IMR-90 (cell line): ENCODE measurements at regions not wholly inside any gene's neighbourhood (a gene's known extent, or its start where the extent isn't known, plus 50 kb on each side); places are given as distances from the start of the nearest gene placed in this dataset.

ENCODE experiments used
- ATAC-seq: fragments of 200-7000 bp; cut with Tn5 transposase; 2 replicates; pipeline ENCODE4 v1.9.1; 2020; ENCODE audit warnings: low read depth, mild to moderate bottlenecking, moderate library complexity
- BruUV-seq: library from RNA; stranded (reverse); fragments of 400-500 nt; replicated peaks from 2 replicates; lab custom pipeline; 2021; lab: Mats Ljungman, UMichigan
- CTCF ChIA-PET: fragments of 300-600 bp; formaldehyde crosslinking; extraction: SDS; loops from one replicate; lab custom pipeline; 2021; ENCODE audit warnings: antibody characterized with exemption; lab: Yijun Ruan, JAX
- POLR2A ChIA-PET: fragments of 300-600 bp; sonication (Branson Sonifier 250); formaldehyde crosslinking; loops from one replicate; lab custom pipeline; 2022; ENCODE audit warnings: antibody characterized with exemption; ENCODE audit not compliant: unreplicated experiment; lab: Charles Lee
- DNase-seq: peaks from one replicate; pipeline ENCODE4 v3.0.0; 2013
- H2AFZ ChIP-seq: replicated peaks from 2 replicates; pipeline ENCODE3; 2013; ENCODE audit warnings: low read length, mild to moderate bottlenecking; ENCODE audit not compliant: poor library complexity
- H2AK5ac ChIP-seq: 2 replicates; pipeline ENCODE4 v1.6.1; 2013; ENCODE audit warnings: low read depth, low read length, inconsistent platforms
- H2AK9ac ChIP-seq: replicated peaks from 2 replicates; pipeline ENCODE3; 2013; ENCODE audit warnings: mild to moderate bottlenecking, low read depth, low read length, moderate library complexity; ENCODE audit not compliant: poor library complexity
- H2BK120ac ChIP-seq: 2 replicates; pipeline ENCODE4 v1.6.1; 2013; ENCODE audit warnings: low read depth, low read length, inconsistent platforms
- H2BK15ac ChIP-seq: 3 replicates; pipeline ENCODE4 v1.6.1; 2013; ENCODE audit warnings: low read depth, low read length, inconsistent platforms
- H2BK20ac ChIP-seq: 2 replicates; pipeline ENCODE4 v1.6.1; 2013; ENCODE audit warnings: low read depth, mild to moderate bottlenecking, inconsistent platforms, low read length, moderate library complexity
- H2BK5ac ChIP-seq: 2 replicates; pipeline ENCODE4 v1.6.1; 2013; ENCODE audit warnings: mild to moderate bottlenecking, low read depth, low read length, inconsistent platforms; ENCODE audit not compliant: poor library complexity, severe bottlenecking
- H3K14ac ChIP-seq: replicated peaks from 2 replicates; pipeline ENCODE4 v1.6.1; 2013; ENCODE audit warnings: low read depth, low read length, inconsistent platforms
- H3K18ac ChIP-seq: 2 replicates; pipeline ENCODE4 v1.6.1; 2013; ENCODE audit warnings: low read depth, low read length, control low read depth
- H3K23ac ChIP-seq: 2 replicates; pipeline ENCODE4 v1.6.1; 2013; ENCODE audit warnings: low read depth, low read length, inconsistent platforms
- H3K27ac ChIP-seq: 2 replicates; pipeline ENCODE4 v1.5.1; 2013; ENCODE audit warnings: mild to moderate bottlenecking, control low read depth, low read length; ENCODE audit not compliant: insufficient read depth
- H3K27me3 ChIP-seq: 2 replicates; pipeline ENCODE4 v1.6.1; 2013; ENCODE audit warnings: low read length; ENCODE audit not compliant: control insufficient read depth, insufficient read depth
- H3K36me3 ChIP-seq: 2 replicates; pipeline ENCODE4 v1.6.1; 2013; ENCODE audit warnings: low read length, mixed read lengths; ENCODE audit not compliant: control insufficient read depth, insufficient read depth
- H3K4ac ChIP-seq: 2 replicates; pipeline ENCODE4 v1.6.1; 2013; ENCODE audit warnings: low read depth, low read length, inconsistent platforms
- H3K4me1 ChIP-seq: 2 replicates; pipeline ENCODE4 v1.6.1; 2013; ENCODE audit warnings: low read length, mixed read lengths; ENCODE audit not compliant: control insufficient read depth, insufficient read depth
- H3K4me2 ChIP-seq: 2 replicates; pipeline ENCODE4 v1.6.1; 2013; ENCODE audit warnings: low read depth, mild to moderate bottlenecking, control low read depth, low read length, moderate library complexity
- H3K4me3 ChIP-seq: 2 replicates; pipeline ENCODE4 v1.5.1; 2013; ENCODE audit warnings: low read depth, mild to moderate bottlenecking, control low read depth, low read length, moderate library complexity; ENCODE audit not compliant: insufficient read depth
- H3K56ac ChIP-seq: 2 replicates; pipeline ENCODE4 v1.6.1; 2013; ENCODE audit warnings: low read length, inconsistent platforms; ENCODE audit not compliant: insufficient read depth; ENCODE audit errors: extremely low read depth
- H3K79me1 ChIP-seq, 2 experiments: 2 replicates each; pipeline ENCODE4 v1.6.1; 2013; ENCODE audit warnings: low read length in 2 of 2, inconsistent platforms in 1 of 2, low read depth in 1 of 2
- H3K9ac ChIP-seq: 2 replicates; pipeline ENCODE4 v1.6.1; 2013; ENCODE audit warnings: low read depth, low read length, control low read depth
- H3K9me1 ChIP-seq: 2 replicates; pipeline ENCODE4 v1.6.1; 2013; ENCODE audit warnings: low read length, inconsistent platforms; ENCODE audit not compliant: insufficient read depth
- H3K9me3 ChIP-seq: 2 replicates; pipeline ENCODE4 v1.6.1; 2013; ENCODE audit warnings: low read length; ENCODE audit not compliant: control insufficient read depth, insufficient read depth
- H4K20me1 ChIP-seq: 2 replicates; pipeline ENCODE4 v1.6.1; 2013; ENCODE audit warnings: low read length, inconsistent platforms; ENCODE audit not compliant: insufficient read depth
- H4K5ac ChIP-seq: 2 replicates; pipeline ENCODE4 v1.6.1; 2013; ENCODE audit warnings: mild to moderate bottlenecking, low read depth, low read length, control low read depth
- H4K8ac ChIP-seq, 2 experiments: 2 replicates each; pipeline ENCODE4 v1.6.1; 2013; ENCODE audit warnings: low read depth in 2 of 2, low read length in 2 of 2, control low read depth in 1 of 2, inconsistent platforms in 1 of 2
- H4K91ac ChIP-seq: 2 replicates; pipeline ENCODE4 v1.6.1; 2013; ENCODE audit warnings: low read depth, low read length, inconsistent platforms; ENCODE audit not compliant: insufficient read depth
- BHLHE40 ChIP-seq: fragments of 150-350 bp; IDR thresholded peaks from 2 replicates; pipeline ENCODE4 v1.6.1; 2016; ENCODE audit warnings: mild to moderate bottlenecking, low read depth, low read length
- CEBPB ChIP-seq: IDR thresholded peaks from 2 replicates; pipeline ENCODE4 v1.6.1; 2012; ENCODE audit warnings: low read depth, low read length, improper control_type of control experiment
- CHD1 ChIP-seq: IDR thresholded peaks from 2 replicates; pipeline ENCODE4 v1.6.1; 2012; ENCODE audit warnings: low read depth, low read length, improper control_type of control experiment
- CTCF ChIP-seq: conservative IDR thresholded peaks from 2 replicates; pipeline ENCODE4 v1.5.1; 2012; ENCODE audit warnings: mild to moderate bottlenecking, low read depth, low read length, improper control_type of control experiment
- ELK1 ChIP-seq: fragments of 150-350 bp; IDR thresholded peaks from 2 replicates; pipeline ENCODE4 v1.6.1; 2016; ENCODE audit warnings: low read depth, mild to moderate bottlenecking, low read length, moderate library complexity, borderline replicate concordance
- FOS ChIP-seq: fragments of 150-350 bp; IDR thresholded peaks from 2 replicates; pipeline ENCODE4 v1.6.1; 2016; ENCODE audit warnings: low read depth, low read length
- MAZ ChIP-seq: IDR thresholded peaks from 2 replicates; pipeline ENCODE4 v1.6.1; 2012; ENCODE audit warnings: low read depth, mild to moderate bottlenecking, low read length, improper control_type of control experiment, moderate library complexity, borderline replicate concordance
- MXI1 ChIP-seq: IDR thresholded peaks from 2 replicates; pipeline ENCODE4 v1.6.1; 2012; ENCODE audit warnings: low read depth, mild to moderate bottlenecking, low read length, moderate library complexity, borderline replicate concordance
- NFE2L2 ChIP-seq: fragments of 150-350 bp; IDR thresholded peaks from 2 replicates; pipeline ENCODE4 v1.6.1; 2016; ENCODE audit warnings: low read depth, mild to moderate bottlenecking, low read length
- POLR2A ChIP-seq: IDR thresholded peaks from 2 replicates; pipeline ENCODE4 v1.6.1; 2012; ENCODE audit warnings: mild to moderate bottlenecking, low read depth, low read length
- RAD21 ChIP-seq: IDR thresholded peaks from 2 replicates; pipeline ENCODE4 v1.6.1; 2012; ENCODE audit warnings: low read length, improper control_type of control experiment
- RCOR1 ChIP-seq: IDR thresholded peaks from 2 replicates; pipeline ENCODE4 v1.6.1; 2012; ENCODE audit warnings: mild to moderate bottlenecking, low read length, improper control_type of control experiment; ENCODE audit not compliant: insufficient replicate concordance
- RFX5 ChIP-seq: IDR thresholded peaks from 2 replicates; pipeline ENCODE4 v1.8.0; 2012; ENCODE audit warnings: low read depth, mild to moderate bottlenecking, low read length, moderate library complexity
- SMC3 ChIP-seq: fragments of 150-350 bp; IDR thresholded peaks from 2 replicates; pipeline ENCODE4 v1.6.1; 2016; ENCODE audit warnings: low read depth, mild to moderate bottlenecking, antibody characterized with exemption, low read length, moderate library complexity
- USF2 ChIP-seq: fragments of 150-350 bp; IDR thresholded peaks from 2 replicates; pipeline ENCODE4 v1.6.1; 2017; ENCODE audit warnings: mild to moderate bottlenecking, antibody characterized with exemption, low read length, low read depth
- WGBS, 2 experiments: methylation state at CpG; one replicate each; pipeline versions ENCODE4 v1.1.5 to v1.1.7; 2013; ENCODE audit warnings: missing lambda C conversion rate in 2 of 2; ENCODE audit not compliant: insufficient read length in 1 of 2; ENCODE audit errors: extremely low coverage in 2 of 2; 5-methylcytosine and 5-hydroxymethylcytosine counted together
- dilution Hi-C: fragments of 300-500 bp; cut with HindIII; formaldehyde crosslinking; loops from one replicate; pipeline ENCODE4 v1.14.3; 2018; ENCODE audit warnings: low sequenced_read_pairs; ENCODE audit not compliant: unreplicated experiment
- in situ Hi-C: fragments of 300-500 bp; cut with MboI; formaldehyde crosslinking; loops from 3 replicates; pipeline ENCODE4 v1.14.3; 2019; ENCODE audit warnings: low sequenced_read_pairs, inconsistent platforms, mixed read lengths
- intact Hi-C: fragments of 100-400 bp; cut with micrococcal nuclease; formaldehyde crosslinking; loops from 2 replicates; pipeline ENCODE4 v1.10.0; 2022

- no peaks in the 10 kb centered on the region for H3K4me1 ChIP-seq
- no peaks in the 10 kb centered on the region for H3K27me3 ChIP-seq
- H4K5ac ChIP-seq = no peak overlapping the region
- no peak overlapping the region for H2BK120ac ChIP-seq
- no peak overlapping the region for H2AK9ac ChIP-seq
- H2BK5ac ChIP-seq = no peak overlapping the region
- intact Hi-C loops = no loop called here
- H3K9me3 ChIP-seq = peaks cover 18% of the 10 kb centered on the region
- ATAC-seq (no peak), DNase-seq (no peak)
- no peak overlapping the region for H4K91ac ChIP-seq
- CTCF ChIA-PET = interaction anchor here (0.7 kb wide), 1 partner anchor 365 kb away, joined by 4 read pairs; no protein-coding TSS in a partner anchor
- no peak overlapping the region for H3K23ac ChIP-seq
- in situ Hi-C loops = no loop called here
- no peak overlapping the region for H3K4me3 ChIP-seq
- H3K14ac ChIP-seq = no peak overlapping the region
- no peaks in the 10 kb centered on the region for H3K36me3 ChIP-seq
- no peak overlapping the region for H2BK20ac ChIP-seq
- WGBS, 2 experiments = no CpG with 5 or more reads among the region's 17 CpGs
- H3K9ac ChIP-seq = no peak overlapping the region
- no peak overlapping the region for H3K56ac ChIP-seq
- BruUV-seq = no TSS peak
- no peak overlapping the region for H3K18ac ChIP-seq
- no peak overlapping the region for H3K27ac ChIP-seq
- no peaks in the 10 kb centered on the region for H3K79me1 ChIP-seq
- no peaks in the 10 kb centered on the region for H4K20me1 ChIP-seq
- dilution Hi-C loops = no loop called here
- no peak overlapping the region for H3K4ac ChIP-seq
- H3K9me1 ChIP-seq = no peaks in the 10 kb centered on the region
- no peak overlapping the region for H2AK5ac ChIP-seq
- H4K8ac ChIP-seq = no peak overlapping the region
- POLR2A ChIA-PET = no interaction called here
- no peak overlapping the region for H3K4me2 ChIP-seq
- H2AFZ ChIP-seq = no peak overlapping the region
- no peak overlapping the region for H2BK15ac ChIP-seq
- TF ChIP-seq MAZ (no peak), FOS (no peak), CHD1 (no peak), RFX5 (no peak), CTCF (no peak), CEBPB (no peak), SMC3 (no peak), ELK1 (no peak), NFE2L2 (no peak), RCOR1 (no peak), RAD21 (no peak), POLR2A (no peak), BHLHE40 (no peak), MXI1 (no peak), USF2 (no peak)
Observed at GRCh38 chr12:126483145-126484068, 1418.2 kb downstream of the AACS start.
